ENCODE measurements at regions not wholly inside any gene's neighbourhood (a gene's known extent, or its start where the extent isn't known, plus 50 kb on each side); places are given as distances from the start of the nearest gene placed in this dataset.

GRCh38 chr6:88476388-88476787 lies 310.2 kb upstream of the CNR1 start:
- Histone ChIP-seq H3K27me3 (no peaks in the 10 kb centered on the region), H3K4me3 (no peak overlapping the region), H3K27ac (no peak overlapping the region), H3K4me1 (replicated peaks in 1 of 2) (no peaks in the 10 kb centered on the region), H3K9me3 (replicated peaks in 1 of 3) (no peaks in the 10 kb centered on the region), H3K36me3 (replicated peaks in 1 of 2) (no peaks in the 10 kb centered on the region)
- WGBS, 4 donors: 79 to 83% (median 80%) methylated on average over 2 of the region's 2 CpGs
- TF ChIP-seq, protein P1, sequence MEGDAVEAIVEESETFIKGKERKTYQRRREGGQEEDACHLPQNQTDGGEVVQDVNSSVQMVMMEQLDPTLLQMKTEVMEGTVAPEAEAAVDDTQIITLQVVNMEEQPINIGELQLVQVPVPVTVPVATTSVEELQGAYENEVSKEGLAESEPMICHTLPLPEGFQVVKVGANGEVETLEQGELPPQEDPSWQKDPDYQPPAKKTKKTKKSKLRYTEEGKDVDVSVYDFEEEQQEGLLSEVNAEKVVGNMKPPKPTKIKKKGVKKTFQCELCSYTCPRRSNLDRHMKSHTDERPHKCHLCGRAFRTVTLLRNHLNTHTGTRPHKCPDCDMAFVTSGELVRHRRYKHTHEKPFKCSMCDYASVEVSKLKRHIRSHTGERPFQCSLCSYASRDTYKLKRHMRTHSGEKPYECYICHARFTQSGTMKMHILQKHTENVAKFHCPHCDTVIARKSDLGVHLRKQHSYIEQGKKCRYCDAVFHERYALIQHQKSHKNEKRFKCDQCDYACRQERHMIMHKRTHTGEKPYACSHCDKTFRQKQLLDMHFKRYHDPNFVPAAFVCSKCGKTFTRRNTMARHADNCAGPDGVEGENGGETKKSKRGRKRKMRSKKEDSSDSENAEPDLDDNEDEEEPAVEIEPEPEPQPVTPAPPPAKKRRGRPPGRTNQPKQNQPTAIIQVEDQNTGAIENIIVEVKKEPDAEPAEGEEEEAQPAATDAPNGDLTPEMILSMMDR (IDR thresholded peaks at IDR 0.05): no peak
- TF ChIP-seq POLR2A (IDR thresholded peaks at IDR 0.05): no peak
- intact Hi-C loops (cut with DNase I): no loop called here
- DNase-seq: no peak

DNA sequence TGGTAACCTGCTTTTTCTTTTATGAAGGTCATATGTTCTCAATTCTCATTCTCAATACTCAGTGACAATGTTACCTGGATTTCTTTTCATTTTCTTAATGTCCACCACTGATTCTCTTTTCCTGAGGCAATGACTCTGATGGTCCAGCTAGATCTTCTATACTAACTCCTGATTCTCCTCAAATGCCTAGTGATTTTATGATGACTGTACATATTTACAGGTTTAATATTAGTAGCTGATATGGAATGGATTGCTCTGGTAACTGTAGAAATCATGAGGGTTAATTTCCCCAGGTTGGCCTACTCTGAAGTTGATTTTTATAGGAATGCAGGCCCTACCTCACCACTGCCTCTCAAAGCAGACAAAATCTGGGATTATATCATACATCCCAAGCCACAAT lies 308.6 kb upstream of the CNR1 start:
- H3K9me3 ChIP-seq (replicated peaks in 1 of 3): no peaks in the 10 kb centered on the region
- H3K27me3 ChIP-seq: no peaks in the 10 kb centered on the region
- TF ChIP-seq, protein P1 (IDR thresholded peaks at IDR 0.05): no peak
- TF ChIP-seq POLR2A (IDR thresholded peaks at IDR 0.05): no peak
- intact Hi-C loops (cut with DNase I): no loop called here
- no peak overlapping the region for H3K27ac ChIP-seq
- no peaks in the 10 kb centered on the region for H3K4me1 ChIP-seq (replicated peaks in 1 of 2)
- DNase-seq: no peak
- no peak overlapping the region for H3K4me3 ChIP-seq
- no peaks in the 10 kb centered on the region for H3K36me3 ChIP-seq (replicated peaks in 1 of 2)

GRCh38 chr6:88473589-88473988 lies 307.4 kb upstream of the CNR1 start:
- Histone ChIP-seq H3K27ac (no peak overlapping the region), H3K4me1 (replicated peaks in 1 of 2) (no peaks in the 10 kb centered on the region), H3K36me3 (replicated peaks in 1 of 2) (no peaks in the 10 kb centered on the region), H3K27me3 (no peaks in the 10 kb centered on the region), H3K4me3 (no peak overlapping the region), H3K9me3 (replicated peaks in 1 of 3) (no peaks in the 10 kb centered on the region)
- intact Hi-C loops (cut with DNase I): no loop called here
- no peak for DNase-seq
- TF ChIP-seq POLR2A (IDR thresholded peaks at IDR 0.05): no peak
- TF ChIP-seq, protein P1 (IDR thresholded peaks at IDR 0.05): no peak
- 45 to 60% (median 50%) methylated on average over 2 of the region's 2 CpGs for WGBS, 4 donors

DNA sequence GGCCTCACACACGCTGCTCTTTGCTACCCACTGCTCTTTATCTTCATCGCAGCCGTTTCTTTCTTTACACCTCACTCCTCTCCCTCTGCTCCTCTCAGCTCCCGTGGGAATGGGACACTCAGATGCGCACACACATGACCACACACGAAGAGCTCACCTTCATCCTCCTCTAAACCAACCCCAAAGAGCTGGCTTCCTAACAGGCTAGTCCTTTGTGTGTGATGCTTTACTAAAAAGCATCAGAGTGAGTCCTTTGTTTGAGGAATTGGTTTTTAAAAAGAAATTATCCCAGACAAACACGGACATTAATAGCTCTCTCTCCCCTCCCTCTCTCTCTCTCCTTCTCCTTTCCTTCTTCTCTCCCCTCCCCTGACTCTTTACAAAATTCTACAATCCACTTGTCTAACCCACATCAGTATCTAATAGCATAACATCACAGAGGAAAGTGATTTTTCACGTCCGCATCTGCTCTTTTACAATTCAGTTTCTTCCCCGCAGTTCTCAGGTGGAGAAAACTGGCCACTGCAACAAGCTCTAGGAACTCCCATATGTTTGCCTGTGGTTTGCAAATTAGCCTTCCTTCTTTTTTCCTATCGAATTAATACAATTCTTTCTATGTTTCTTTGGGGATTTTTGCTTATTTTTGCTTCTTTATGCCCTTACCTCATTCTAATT lies 306.8 kb upstream of the CNR1 start:
- no peaks in the 10 kb centered on the region for H3K27me3 ChIP-seq
- no peak overlapping the region for H3K27ac ChIP-seq
- no peaks in the 10 kb centered on the region for H3K4me1 ChIP-seq (replicated peaks in 1 of 2)
- H3K36me3 ChIP-seq (replicated peaks in 1 of 2): no peaks in the 10 kb centered on the region
- DNase-seq: no peak
- WGBS, 4 donors: 50 to 61% (median 54%) methylated on average over 11 of the region's 11 CpGs
- TF ChIP-seq POLR2A (IDR thresholded peaks at IDR 0.05): no peak
- TF ChIP-seq, protein P1 (IDR thresholded peaks at IDR 0.05): no peak
- no peaks in the 10 kb centered on the region for H3K9me3 ChIP-seq (replicated peaks in 1 of 3)
- intact Hi-C loops (cut with DNase I): no loop called here
- no peak overlapping the region for H3K4me3 ChIP-seq
